ENCODE measurements at regions not wholly inside any gene's neighbourhood (a gene's known extent, or its start where the extent isn't known, plus 50 kb on each side); places are given as distances from the start of the nearest gene placed in this dataset.

DNA sequence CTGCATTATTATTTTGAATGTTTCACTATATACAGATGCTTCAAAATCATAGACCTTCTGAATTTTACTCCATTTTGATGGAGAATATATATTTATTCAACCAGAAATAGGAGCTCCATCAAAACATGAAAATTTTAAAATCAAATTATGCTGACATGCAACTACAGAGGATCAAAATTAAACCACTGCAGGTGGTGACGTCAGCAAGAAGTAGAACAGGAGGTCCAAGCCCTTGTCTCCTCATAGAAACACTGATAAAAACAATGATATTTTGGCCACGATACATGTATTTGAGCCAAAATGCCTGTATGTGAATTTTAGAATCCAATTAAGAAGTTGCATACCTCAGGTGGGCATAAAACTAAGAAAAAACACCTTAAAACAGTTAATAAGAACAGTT is 236.6 kb upstream of the FBXL7 start:
- DNase-seq (ENCODE audit: low read depth in 2 of 2) = no peak

DNA sequence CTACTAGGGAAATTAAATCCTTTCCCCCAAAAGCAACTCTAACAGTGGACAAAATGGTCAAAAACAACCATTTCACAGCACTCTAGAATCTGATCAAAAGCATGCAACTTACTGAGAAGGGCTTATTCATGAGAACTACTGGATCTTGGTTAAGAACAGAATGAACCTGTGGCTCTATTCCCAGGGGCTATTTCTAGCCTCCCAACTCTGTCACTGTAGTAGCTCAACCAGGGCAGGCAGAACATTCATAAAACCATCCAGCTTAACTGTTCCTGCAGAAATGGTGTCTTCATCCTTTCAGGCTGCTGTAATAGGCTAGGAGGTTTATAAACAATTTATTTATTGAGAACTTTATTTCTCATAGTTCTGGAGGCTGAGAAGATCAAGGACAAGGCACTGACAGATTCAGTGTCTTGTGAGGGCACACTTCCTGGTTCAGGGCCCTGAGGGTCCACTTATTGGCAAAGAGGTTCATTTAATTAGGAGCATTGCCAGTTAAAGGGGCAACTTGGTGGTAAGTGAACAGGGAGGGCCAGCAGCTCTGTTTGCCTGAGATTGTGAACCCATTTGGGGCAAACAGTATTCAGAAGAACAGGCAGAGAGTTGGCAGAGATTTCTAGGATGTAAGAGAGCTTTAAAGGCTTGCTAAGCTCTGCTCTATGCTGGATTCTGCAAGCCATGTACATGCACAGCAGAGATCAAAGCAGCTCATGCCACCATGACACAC is 238.5 kb upstream of the FBXL7 start:
- DNase-seq (ENCODE audit: low read depth in 2 of 2) = no peak

DNA sequence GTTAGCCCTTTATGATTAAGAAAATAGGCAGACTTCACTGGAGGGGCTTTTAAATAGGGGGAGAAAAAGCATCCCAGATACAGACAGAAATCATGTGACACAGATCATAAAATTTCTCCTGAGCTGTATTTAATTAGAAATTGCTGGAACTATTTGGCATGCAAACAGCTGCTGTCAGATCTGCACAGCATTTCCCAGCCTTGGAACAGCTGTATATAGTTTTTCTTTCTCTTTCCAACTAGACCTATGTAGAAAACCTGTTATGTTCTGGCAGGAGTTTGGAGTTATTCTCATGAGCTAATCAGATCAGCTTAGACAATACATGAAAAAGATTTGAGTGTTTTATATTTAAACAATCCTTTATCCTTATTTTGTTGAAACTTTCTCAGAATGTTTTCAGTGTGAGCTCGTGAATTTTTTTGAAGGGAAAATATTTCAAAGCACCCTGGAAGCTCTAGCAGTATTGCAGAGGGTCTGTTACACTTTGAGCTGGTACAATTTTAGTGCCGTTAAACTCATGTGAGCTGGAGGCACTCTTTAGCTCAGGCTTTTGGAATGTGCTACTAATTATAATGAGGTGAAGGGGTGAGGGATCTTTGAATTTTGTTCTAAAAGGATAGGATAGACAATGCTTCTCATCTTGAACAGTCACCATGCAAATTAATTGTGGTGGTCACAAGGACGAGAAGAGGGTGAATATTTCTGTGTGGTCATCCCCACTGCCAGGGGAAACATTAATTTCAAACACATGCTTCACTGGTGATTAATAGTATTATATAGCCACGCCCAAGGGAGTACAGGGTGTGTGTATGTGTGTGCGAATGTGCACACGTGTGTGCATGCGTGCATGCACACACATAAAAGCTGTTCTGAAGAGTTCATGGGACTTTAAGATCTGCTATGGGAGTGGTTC is 239.4 kb upstream of the FBXL7 start:
- DNase-seq (ENCODE audit: low read depth in 2 of 2) = no peak

DNA sequence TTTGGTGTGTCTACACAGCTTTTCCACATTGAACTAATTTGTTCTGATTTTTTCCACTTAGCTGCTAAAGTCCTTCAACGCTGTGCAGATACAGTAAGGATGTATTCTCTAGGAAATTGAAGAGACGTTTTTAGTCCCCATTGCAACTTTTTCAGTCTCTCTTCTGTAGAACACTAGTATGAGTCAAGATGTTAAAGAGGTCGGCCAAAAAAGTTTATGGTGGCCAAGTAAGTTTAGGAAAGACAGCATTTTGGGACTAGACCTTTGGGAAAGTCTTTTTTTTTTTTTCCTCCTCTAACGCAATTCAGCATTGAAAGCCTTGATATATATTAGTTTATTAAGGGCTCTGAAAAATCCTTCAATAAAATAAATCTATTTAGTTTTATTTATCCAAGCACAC is 243.5 kb upstream of the FBXL7 start:
- no peak for DNase-seq (ENCODE audit: low read depth in 2 of 2)

DNA sequence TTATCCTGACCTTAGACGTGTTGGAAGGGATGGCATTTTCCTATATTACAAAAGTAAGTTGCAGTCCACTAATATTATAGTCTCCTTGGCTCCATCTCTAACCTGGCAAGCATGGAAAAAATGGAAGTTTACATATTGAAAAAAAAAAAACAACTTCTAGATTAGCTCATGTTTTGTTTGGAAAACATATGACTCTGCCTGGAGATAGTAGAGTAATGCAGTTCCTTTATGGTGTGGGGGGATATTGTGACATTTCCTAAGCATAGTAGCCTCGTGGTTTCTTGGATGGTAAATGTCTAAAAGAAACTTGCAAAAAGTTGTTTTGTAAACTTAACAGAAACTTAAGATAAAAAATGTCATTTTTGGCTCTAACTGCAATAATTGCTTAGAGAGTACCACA is 244.4 kb upstream of the FBXL7 start:
- DNase-seq (ENCODE audit: low read depth in 2 of 2) = no peak

DNA sequence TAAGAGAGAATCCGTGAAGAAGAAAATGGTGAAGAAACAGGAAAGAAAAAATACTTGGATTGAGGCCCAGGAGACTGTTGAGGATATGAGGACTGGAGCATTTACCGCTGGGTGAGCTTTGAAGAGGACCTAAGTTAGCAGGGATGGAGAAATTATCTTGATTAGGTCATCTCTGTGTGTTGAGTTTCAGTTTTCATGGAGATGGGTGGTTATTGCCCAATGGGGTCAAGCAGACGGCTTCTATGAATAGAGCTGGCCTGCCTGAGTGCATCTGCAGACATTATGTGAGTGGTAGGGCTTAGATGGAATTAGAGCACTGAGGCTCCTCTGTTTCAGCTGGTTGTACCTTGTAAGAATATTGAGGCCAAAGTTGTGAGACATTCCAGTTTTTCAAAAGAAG is 245.4 kb upstream of the FBXL7 start:
- DNase-seq (ENCODE audit: low read depth in 2 of 2) = no peak

DNA sequence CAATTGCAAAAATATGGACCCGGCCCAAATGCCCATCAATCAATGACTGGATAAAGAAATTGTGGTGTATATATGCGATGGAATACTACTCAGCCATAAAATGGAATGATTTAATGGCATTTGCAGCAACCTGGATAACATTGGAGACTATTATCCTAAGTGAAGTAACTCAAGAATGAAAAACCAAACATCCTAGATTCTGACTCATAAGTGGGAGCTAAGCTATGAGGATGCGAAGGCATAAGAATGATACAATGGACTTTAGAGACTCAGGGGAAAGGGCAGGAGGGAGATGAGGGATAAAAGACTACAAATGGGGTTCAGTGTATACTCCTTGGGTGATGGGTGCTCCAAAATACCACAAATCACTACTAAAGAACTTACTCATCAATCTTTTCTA is 247.6 kb upstream of the FBXL7 start:
- DNase-seq (ENCODE audit: low read depth in 2 of 2) = no peak

DNA sequence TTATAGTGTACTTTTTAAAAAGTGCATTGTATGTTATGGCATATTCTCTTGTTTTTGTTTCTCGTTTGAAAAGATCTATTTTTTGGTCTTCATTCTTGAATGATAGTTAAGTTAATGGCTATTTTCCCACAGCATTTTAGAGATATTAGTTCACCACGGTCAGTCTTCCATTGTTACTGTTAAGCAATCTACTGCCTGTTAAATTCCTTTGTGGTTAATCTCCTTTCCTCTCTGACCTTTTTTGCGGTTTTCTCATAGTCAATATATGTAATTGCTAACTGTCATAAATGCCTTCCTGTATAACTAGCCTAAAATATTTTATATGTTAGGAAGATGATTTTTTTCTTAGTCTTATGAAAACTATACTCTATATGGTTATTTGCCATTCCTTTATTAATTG is 250.8 kb upstream of the FBXL7 start:
- DNase-seq (ENCODE audit: low read depth in 2 of 2) = no peak

DNA sequence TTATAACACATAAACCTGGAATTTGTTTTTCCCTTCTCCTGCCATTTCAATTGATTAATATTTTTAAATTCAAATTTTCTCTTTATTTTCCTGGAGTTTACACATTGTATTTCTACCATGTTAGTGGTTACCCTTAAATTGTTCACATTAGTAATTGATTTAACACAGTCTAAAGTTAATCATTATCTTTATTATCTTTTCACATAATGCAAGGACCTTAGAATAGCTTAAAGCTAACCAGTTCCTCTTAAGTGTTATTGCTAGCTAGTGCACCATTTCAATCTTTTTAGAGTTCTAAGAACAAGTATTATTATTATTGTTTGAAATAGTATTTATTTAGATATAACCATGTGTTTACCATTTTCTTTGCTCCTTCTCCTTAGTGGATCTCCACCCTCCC is 251.2 kb upstream of the FBXL7 start:
- DNase-seq (ENCODE audit: low read depth in 2 of 2) = no peak

DNA sequence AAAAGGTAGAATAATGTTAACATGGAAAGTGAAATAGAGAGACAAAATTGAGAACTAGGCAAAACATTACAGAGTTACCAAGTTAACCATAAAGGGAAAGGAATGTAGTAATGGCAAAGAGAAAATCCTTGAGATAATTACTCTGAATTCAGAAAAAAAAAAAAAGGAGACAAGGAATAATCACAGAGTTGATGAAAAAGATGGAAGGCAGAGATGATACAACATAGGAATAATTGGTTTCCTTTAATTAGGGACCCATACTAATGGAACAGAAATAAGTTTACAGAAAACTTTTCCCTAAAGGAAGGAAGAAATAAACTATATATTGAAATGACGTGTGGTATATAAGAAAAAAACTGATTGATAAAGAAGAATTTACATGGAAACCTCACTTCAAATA is 254.1 kb upstream of the FBXL7 start:
- no peak for DNase-seq (ENCODE audit: low read depth in 2 of 2)

DNA sequence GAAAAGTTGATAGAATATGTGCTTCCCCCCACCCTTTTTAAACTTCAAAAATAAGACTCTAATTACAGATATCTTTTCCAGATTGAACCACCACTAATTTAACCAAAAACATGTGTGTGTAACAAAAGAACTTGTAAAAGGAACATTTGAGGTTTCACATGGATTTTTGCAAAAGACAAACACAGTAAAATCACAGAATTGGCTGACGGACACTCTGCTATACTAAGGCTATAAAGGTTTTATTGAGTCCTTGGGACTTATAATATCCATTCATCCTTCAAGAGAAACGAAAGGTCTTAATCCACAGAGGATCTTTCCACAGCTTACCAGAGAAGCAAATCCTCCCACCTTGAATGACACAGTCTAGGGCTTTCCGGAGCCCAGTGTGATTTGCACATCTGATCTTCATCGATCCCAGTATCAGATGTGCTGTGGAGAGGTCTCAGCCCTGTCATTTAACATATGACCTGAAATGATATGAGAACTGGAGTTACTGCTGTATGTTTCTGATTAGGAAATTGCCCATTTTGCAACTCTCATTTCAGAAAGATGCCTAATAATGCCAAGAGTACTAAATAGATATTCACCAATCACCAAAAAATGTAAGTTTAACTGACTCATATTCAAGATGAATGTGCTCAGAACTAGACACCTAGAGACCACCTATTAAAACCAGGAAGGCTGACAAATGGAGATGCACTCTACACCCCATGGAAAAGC is 256.5 kb upstream of the FBXL7 start:
- no peak for DNase-seq (ENCODE audit: low read depth in 2 of 2)

DNA sequence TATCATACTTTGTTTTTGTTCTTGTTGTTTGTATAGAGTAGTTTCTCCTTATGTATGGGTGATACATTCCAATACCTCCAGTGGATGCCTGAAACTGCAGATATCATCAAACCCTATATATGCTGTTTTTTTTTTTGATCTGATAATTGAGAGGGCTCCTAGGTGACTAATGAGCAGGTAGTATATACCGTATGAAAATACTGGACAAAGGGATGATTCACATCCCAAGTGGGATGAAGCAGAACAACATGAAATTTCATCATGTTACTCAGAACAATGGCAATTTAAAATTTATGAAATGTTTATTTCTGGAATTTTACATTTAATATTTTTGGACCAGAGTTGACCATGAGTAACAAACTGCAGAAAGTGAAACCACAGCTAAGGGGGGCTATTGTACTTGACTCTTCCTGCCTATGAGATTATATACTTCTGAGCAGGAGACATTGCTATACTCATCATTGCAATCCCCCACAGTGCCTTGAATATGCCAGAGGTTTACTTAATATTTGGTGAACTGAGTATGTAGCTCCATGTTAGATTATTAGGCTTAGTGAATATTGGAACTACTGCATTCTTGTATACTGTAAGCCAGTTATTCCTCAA is 258.7 kb upstream of the FBXL7 start:
- no peak for DNase-seq (ENCODE audit: low read depth in 2 of 2)

DNA sequence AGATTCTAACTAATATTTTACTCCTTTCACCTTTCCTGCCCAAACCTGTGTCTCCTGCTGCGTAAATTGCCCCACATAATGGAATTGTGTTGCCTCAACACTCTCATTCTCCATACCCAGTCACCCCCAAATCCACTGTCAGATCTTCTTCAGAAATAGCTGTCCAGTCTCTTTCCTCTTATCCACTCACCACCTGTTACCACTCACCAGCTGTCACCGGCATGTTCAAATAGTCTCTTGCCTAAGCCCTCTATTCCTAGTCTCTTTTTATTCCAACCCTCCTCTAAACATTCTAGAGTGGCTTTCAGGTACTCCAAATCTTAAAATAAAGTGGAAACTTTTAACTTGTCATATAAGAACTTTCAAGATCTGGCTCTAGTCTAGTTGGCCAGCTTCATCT is 262.0 kb upstream of the FBXL7 start:
- DNase-seq (ENCODE audit: low read depth in 2 of 2) = no peak

DNA sequence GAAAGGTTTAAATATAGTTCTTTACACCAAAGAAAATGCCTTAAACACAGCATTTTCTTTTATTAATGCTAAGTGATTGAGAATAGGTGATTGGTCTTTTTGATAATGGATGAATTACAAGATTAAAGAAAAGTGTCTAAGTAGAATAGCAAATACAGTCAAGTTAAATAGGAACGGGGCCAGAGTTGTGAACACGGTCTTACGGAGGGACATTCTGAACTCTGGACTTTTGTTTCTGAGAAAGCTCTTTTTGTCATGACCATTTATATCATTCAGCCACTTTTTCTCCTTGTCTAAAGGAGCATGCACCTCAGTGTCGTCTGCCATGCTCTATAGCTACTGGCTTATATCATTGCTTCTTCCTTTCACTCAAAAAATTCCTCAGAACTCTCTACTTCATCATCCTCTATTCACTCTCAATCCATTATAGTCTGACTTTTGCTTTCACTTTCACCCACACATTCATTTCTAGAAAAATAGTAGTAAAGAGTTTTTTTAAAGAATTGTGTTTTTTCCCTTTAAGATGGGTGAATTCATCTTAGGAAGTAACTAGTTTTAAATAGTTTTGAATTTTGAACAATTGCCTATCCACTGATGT is 263.0 kb upstream of the FBXL7 start:
- no peak for DNase-seq (ENCODE audit: low read depth in 2 of 2)

DNA sequence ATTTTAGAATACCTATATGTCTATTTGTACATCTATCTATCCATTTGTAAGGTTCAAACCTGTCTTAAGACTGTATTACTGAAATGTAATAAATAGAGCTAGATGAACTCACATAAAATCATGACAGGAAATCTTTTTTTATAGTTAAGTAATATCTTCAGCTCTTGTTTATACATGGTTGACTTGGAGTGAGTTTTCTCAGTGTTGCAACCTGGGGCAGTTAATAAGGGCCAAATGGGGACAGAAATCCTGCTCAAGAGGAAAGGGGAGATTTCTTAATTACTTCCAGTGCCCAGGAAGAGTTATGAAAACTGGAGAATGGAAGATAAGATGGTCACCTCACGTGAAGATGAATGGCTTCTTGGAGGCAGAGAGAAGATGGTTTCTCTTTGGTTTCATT is 265.1 kb upstream of the FBXL7 start:
- no peak for DNase-seq (ENCODE audit: low read depth in 2 of 2)

DNA sequence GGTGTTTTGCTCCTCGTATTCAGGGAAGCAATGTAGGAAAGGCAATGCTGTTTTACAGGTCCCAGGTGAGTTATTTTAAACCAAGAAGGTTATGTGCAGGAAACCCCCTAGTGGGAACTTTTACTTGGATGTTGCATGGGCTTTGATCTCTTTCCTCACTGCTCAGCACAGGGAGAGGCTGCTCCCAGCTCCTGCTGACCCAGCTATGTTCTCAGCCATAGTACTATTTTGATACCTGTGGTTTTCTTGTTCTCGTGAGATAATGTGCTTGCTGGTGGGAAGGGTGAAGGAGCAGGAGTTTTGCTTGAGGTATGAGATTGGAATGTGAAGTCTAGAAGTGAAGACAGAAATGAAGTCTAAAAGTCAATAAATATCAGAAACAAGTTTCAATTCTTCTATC is 265.6 kb upstream of the FBXL7 start:
- no peak for DNase-seq (ENCODE audit: low read depth in 2 of 2)

DNA sequence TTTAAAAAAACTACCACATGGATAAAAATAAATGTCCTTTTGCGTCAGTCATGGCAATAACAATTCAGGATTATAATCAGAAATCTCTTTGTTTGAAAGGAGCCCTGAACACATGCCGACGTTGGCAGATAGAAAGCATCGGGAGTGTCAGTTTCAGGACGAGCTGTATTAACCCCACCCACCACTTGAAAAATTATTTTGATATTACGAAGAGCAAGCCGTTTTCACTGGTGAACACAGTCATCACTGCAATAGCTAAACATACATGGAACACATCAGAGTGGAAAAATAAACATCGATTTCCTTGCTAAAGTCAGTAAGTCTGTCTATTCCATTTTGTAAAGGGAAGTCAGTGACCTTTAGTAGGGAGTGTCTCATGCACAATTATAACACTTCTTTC is 266.4 kb upstream of the FBXL7 start:
- no peak for DNase-seq (ENCODE audit: low read depth in 2 of 2)

DNA sequence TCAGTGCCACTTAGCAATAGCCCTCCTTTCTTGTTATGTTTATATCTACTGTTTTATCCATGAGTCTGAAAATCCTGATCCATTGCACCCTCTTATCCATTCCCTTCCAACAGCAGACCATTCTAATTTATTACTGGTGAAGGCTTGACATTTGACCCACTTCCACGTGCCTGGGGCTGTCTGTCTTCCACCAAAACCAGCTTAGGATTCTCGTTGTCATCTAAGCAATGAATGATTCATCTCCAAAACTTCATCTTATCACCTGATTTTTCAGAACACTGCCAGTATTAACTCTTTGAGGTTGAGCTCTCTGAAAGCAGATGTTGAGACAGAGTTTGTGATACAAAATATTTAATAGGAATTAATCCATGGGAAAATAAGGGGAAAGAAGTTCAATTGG is 277.8 kb upstream of the FBXL7 start:
- DNase-seq (ENCODE audit: low read depth in 2 of 2) = no peak

DNA sequence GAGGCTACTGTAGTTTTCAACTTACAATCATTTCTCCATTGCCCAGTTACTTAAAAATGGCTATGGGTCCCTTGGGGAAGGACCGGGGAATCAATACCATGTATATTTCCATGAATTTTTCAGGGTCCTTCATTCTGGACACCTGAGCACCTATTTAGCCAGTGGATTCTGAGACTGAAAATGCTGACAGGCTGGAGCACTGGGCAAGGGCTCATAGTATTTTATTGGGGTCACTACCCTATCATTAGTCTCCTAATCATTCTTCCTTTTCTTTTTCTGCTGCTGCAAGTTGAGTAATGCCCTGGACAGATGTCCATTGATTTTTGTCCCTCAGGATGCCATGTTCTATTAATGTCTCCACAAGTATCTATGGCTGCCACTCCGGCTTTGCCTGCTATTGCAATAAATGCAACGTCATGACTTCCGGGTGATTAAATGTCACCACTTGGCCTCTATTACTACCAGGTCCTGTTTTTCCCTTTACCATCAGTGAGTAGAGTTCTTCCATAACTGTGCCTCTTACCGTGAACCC is 279.3 kb upstream of the FBXL7 start:
- DNase-seq (ENCODE audit: low read depth in 2 of 2) = no peak

DNA sequence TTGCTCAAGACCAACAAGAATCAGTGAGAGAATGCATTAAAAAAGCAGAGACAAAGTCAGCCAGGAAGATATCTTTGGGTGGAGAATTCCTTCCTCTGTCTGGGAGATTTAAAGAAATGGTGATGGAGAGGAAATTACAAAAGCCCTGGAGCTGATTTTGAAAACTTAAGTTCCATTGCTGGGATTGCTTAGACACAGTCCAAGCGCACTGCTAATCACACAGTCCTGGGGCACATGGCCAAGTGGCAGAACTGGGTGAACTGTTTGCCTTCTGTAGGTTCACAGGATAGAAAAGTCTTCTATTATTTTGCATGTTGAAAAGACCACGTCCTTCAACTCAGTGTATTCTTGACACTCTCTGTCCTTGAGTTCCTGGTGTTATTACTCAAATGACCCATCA is 284.9 kb upstream of the FBXL7 start:
- no peak for DNase-seq (ENCODE audit: low read depth in 2 of 2)

DNA sequence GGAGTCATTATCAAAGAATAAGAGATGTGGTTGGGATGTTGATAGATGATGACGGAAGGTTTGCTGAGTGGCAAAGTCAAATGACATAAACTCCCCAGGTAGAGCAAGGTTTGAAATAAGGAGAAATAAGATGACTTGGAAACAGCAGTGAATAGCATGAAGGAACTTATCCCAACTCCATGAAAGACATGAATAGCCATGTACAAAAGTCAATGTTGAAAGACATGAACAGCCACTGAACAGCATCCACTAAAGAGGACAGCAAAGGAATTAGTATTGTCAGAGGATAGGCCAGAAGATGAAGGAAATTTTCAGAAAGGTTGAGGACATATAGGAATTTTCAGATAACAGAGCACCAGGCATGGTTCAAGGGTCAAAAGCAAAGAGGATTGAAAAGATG is 286.0 kb upstream of the FBXL7 start:
- no peak for DNase-seq (ENCODE audit: low read depth in 2 of 2)
